ENCODE measurements at regions not wholly inside any gene's neighbourhood (a gene's known extent, or its start where the extent isn't known, plus 50 kb on each side); places are given as distances from the start of the nearest gene placed in this dataset.

- TF ChIP-seq BACH1 (IDR thresholded peaks at IDR 0.05; ENCODE audit: low read length), result no peak
- no peak for TF ChIP-seq POLR2A (IDR thresholded peaks at IDR 0.05; ENCODE audit: control extremely low read depth in 1 of 2, low read depth in 2 of 2, low read length in 2 of 2)
Observed at GRCh38 chr4:24364249-24364648, 220.1 kb downstream of the DHX15 start (continued).
